ENCODE measurements at regions not wholly inside any gene's neighbourhood (a gene's known extent, or its start where the extent isn't known, plus 50 kb on each side); places are given as distances from the start of the nearest gene placed in this dataset.

GRCh38 chr5:155303120-155303519 is 289.6 kb downstream of the KIF4B start:
- ChIA-PET CTCF (no interaction called here), POLR2A (no interaction called here)
- Histone ChIP-seq H4K20me1 (replicated peaks; ENCODE audit: control insufficient read depth, extremely low read depth, insufficient read depth, low read length) (no peaks in the 10 kb centered on the region), H3K27me3 (ENCODE audit: control insufficient read depth in 2 of 2, insufficient read depth in 2 of 2, low read length in 2 of 2) (no peaks in the 10 kb centered on the region), H3K9me3 (replicated peaks; ENCODE audit: control insufficient read depth, insufficient read depth, low read length) (no peaks in the 10 kb centered on the region), H3K4me1 (ENCODE audit: control insufficient read depth, extremely low read depth, insufficient read depth, low read length) (no peaks in the 10 kb centered on the region), H3K4me3 (replicated peaks in 1 of 3; ENCODE audit: insufficient read depth in 1 of 3, low read depth in 1 of 3, low read length in 3 of 3) (no peak overlapping the region), H3K9me1 (replicated peaks; ENCODE audit: control insufficient read depth, extremely low read depth, insufficient read depth, low read length) (no peaks in the 10 kb centered on the region), H3K79me2 (ENCODE audit: control insufficient read depth, insufficient read depth, low read length) (no peaks in the 10 kb centered on the region), H2AFZ (ENCODE audit: low read depth, low read length) (no peak overlapping the region), H3K9ac (replicated peaks; ENCODE audit: extremely low read depth, insufficient read depth, low read length) (no peak overlapping the region), H3K4me2 (ENCODE audit: insufficient read depth, low read length) (no peak overlapping the region), H3K27ac (ENCODE audit: insufficient read depth, low read depth, low read length) (no peak overlapping the region), H3K36me3 (ENCODE audit: control insufficient read depth in 2 of 2, extremely low read depth in 1 of 2, insufficient read depth in 2 of 2, low read length in 2 of 2) (no peaks in the 10 kb centered on the region)
- no TSS peak for BruUV-seq (replicated peaks)
- DNase-seq (ENCODE audit: low read depth, low spot score) (no peak), FAIRE-seq (no peak)
- dilution Hi-C loops (cut with MboI; ENCODE audit: extremely low pct_ligation_motif_present, low sequenced_read_pairs) = no loop called here
- intact Hi-C loops (cut with micrococcal nuclease) = no loop called here
- TF ChIP-seq MYC (IDR thresholded peaks at IDR 0.05; ENCODE audit: low read depth, low read length) = no peak

- Histone ChIP-seq H3K27me3 (ENCODE audit: control insufficient read depth in 2 of 2, insufficient read depth in 2 of 2, low read length in 2 of 2) (no peaks in the 10 kb centered on the region), H4K20me1 (replicated peaks; ENCODE audit: control insufficient read depth, extremely low read depth, insufficient read depth, low read length) (no peaks in the 10 kb centered on the region), H3K79me2 (ENCODE audit: control insufficient read depth, insufficient read depth, low read length) (no peaks in the 10 kb centered on the region), H3K4me2 (ENCODE audit: insufficient read depth, low read length) (no peak overlapping the region), H3K9me3 (replicated peaks; ENCODE audit: control insufficient read depth, insufficient read depth, low read length) (no peaks in the 10 kb centered on the region), H3K36me3 (ENCODE audit: control insufficient read depth in 2 of 2, extremely low read depth in 1 of 2, insufficient read depth in 2 of 2, low read length in 2 of 2) (no peaks in the 10 kb centered on the region), H3K4me3 (replicated peaks in 1 of 3; ENCODE audit: insufficient read depth in 1 of 3, low read depth in 1 of 3, low read length in 3 of 3) (no peak overlapping the region), H3K9ac (replicated peaks; ENCODE audit: extremely low read depth, insufficient read depth, low read length) (no peak overlapping the region), H3K27ac (ENCODE audit: insufficient read depth, low read depth, low read length) (no peak overlapping the region), H3K9me1 (replicated peaks; ENCODE audit: control insufficient read depth, extremely low read depth, insufficient read depth, low read length) (no peaks in the 10 kb centered on the region), H2AFZ (ENCODE audit: low read depth, low read length) (no peak overlapping the region), H3K4me1 (ENCODE audit: control insufficient read depth, extremely low read depth, insufficient read depth, low read length) (no peaks in the 10 kb centered on the region)
- dilution Hi-C loops (cut with MboI; ENCODE audit: extremely low pct_ligation_motif_present, low sequenced_read_pairs) = no loop called here
- TF ChIP-seq MAX (IDR thresholded peaks at IDR 0.05; ENCODE audit: insufficient read depth, insufficient read length) (no peak), JUN (IDR thresholded peaks at IDR 0.05; ENCODE audit: borderline replicate concordance, insufficient read depth, insufficient read length, low read depth) (no peak), CTCF (IDR thresholded peaks at IDR 0.05; ENCODE audit: extremely low read depth in 1 of 2, insufficient read depth in 1 of 2, low read depth in 1 of 2, low read length in 2 of 2) (no peak), MYC (IDR thresholded peaks at IDR 0.05; ENCODE audit: low read depth, low read length) (no peak), POLR2A (IDR thresholded peaks at IDR 0.05; ENCODE audit: low read depth, low read length) (no peak), POLR2AphosphoS5 (IDR thresholded peaks at IDR 0.05; ENCODE audit: insufficient read depth, low read depth, low read length) (no peak), FOS (IDR thresholded peaks at IDR 0.05; ENCODE audit: borderline replicate concordance, insufficient read depth, low read length) (no peak), GATA2 (IDR thresholded peaks at IDR 0.05; ENCODE audit: insufficient read depth, insufficient read length, low read depth, low read length) (no peak)
- BruUV-seq (replicated peaks) = no TSS peak
- ChIA-PET POLR2A (no interaction called here), CTCF (no interaction called here)
- DNase-seq (ENCODE audit: low read depth, low spot score) (no peak), FAIRE-seq (no peak)
- intact Hi-C loops (cut with micrococcal nuclease) = no loop called here
These were observed 293.7 kb downstream of the KIF4B start for GRCh38 chr5:155307229-155307628.

Measured in endothelial cell of umbilical vein (primary cell).